ENCODE measurements at regions not wholly inside any gene's neighbourhood (a gene's known extent, or its start where the extent isn't known, plus 50 kb on each side); places are given as distances from the start of the nearest gene placed in this dataset.
"Not testable (repeated sequence)": the region's sequence is repeated elsewhere in the genome, so short reads cannot be mapped to it uniquely, and the experiment has no call there.

DNA sequence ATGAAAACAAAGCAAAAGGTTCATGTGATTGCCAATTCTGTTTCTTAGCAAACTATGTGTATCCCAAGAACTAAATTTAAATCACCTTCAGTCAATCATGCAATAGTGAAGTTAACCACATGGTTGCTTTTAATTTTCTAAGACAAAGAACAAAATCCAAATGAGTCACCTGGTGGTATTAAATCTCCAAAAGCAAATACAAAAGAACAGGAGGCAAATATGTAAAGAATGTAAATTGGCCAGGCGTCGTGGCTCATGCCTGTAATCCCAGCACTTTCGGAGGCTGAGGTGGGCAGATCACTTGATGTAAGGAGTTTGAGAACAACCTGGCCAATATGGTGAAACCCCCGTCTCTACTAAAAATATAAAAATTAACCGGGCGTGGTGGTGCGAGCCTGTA, 54.2 kb upstream of the PIK3R4 start:
- in situ Hi-C loops (cut with HindIII; ENCODE audit: low sequenced_read_pairs) = no loop called here
- no peak for DNase-seq (ENCODE audit: low spot score)

DNA sequence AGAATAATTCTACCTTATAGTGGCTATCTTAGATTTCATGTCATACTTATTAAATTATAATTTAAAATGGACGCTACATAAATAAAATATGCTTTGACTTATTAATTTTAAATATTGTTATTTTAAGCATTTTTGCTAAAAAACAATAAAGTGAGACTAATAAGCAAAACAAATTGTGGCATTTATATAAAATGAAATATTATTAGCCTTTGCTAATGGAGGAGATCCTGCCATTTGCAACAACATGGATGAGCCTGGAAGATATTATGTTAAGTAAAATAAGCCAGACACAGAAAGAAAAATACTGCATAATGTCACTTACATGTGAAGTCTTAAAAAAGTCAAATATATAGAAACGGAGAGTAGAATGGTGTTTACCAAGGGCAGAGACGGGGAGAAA, 54.8 kb upstream of the PIK3R4 start:
- in situ Hi-C loops (cut with HindIII; ENCODE audit: low sequenced_read_pairs) = no loop called here
- no peak for DNase-seq (ENCODE audit: low spot score)

DNA sequence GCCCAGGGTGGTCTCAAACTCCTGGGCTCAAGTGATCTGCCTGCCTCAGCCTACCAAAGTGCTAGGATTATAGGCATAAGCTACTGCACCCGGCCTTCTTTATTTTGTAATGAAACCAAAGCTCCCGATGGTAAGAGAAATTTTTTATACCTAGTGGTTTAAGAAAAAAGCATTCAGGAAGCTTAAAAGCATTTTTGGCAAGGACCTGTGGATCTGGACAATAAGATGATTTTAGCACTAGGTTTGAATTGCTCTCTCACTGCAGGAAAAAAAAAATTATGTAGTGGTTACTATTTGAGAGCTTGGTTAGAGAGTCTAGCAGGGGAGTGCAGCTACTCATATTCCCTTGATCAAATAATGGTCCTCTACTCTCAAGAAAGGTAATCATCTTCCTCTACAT, 64.9 kb upstream of the PIK3R4 start:
- in situ Hi-C loops (cut with HindIII; ENCODE audit: low sequenced_read_pairs) = no loop called here
- DNase-seq (ENCODE audit: low spot score) = no peak

DNA sequence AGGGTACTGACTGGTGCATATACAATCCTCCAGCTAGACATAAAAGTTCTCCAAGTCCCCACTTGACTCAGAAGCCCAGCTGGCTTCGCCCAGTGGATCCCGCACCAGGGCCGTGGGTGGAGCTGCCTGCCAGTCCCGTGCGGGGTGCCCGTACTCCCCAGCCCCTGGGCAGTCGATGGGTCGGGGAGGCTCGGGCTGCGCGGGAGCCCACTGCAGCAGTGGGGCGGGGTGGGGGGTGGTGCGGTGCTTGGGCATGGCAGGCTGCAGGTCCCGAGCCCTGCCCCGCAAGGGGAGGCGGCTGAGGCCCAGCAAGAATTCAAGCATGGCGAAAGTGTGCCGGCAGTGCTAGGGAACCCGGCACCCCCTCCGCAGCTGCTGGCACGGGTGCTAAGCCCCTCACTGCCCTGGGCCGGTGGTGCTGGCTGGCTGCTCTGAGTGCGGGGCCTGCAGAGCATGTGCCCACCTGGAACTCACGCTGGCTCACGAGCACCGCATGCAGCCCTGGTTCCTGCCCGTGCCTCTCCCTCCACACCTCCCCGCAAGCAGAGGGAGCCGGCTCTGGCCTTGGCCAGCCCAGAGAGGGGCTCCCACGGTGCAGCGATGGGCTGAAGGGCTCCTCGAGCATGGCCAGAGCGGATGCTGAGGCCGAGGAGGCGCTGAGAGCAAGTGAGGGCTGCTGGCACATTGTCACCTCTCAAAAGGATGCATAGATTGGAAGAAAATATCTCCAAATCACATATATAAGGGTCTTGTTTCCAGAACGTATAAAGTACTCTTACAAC, 68.3 kb upstream of the PIK3R4 start:
- in situ Hi-C loops (cut with HindIII; ENCODE audit: low sequenced_read_pairs) = no loop called here
- DNase-seq (ENCODE audit: low spot score) = no peak

DNA sequence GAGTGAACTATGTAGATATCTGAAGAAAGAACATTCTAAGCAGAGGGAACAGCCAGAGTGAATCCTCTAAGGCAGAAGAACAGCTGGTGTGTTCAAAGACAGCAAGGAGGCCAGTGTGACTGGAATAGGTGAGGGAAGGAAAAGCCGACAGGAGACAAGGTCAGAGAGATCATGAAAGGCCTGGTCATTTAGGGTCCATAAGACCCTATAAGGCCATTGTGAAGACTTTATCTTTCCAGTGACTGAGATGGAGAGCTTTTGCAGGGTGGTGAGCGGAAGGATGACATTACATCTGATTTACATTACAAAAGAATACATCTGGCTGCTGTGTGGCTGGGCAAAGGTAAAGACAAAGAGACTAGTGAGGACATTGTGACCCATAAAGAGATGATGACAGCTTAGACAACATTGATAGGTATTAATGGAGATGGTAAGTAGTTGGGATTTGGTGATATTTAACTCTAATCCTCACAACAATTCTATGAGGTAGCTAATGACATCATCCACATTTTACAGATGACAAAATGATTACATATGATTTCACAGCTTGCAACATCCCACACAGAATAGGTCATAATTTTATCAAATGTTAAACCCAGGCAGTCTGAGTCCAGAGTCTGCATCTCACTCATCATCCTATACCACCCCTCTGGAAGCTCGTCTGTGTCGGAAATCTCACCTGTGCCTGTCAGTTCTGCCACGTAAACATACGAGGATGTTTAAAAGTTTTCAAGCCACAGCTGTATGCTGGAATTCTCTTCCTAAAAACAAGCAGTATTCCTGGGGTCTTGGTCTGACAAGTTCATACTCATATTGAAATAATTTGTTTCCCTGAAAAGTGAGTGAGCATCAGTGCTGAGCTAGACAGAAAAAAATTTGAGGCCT, 70.2 kb upstream of the PIK3R4 start:
- in situ Hi-C loops (cut with HindIII; ENCODE audit: low sequenced_read_pairs) = no loop called here

DNA sequence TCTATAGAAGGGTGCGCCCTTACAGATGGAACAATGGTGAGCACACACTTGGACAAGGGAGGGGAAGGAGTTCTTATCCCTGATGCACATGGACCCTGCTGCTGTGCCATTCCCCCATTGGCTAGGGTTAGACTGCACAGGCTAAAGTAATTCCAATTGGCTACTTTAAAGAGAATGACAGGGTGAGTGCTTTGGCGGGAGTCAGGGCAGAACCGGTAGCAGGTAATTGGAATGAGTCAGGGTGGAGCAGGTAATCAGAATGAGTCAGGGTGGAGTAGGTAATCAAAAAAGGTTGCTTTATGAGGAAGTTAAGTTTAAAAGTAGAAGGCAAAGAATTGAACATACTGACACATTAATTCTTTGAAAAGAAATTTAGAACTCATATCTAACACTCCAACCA, 71.4 kb upstream of the PIK3R4 start:
- DNase-seq (ENCODE audit: low spot score); in situ Hi-C loops (cut with HindIII; ENCODE audit: low sequenced_read_pairs): not testable (repeated sequence)

More for the DNA sequence above, 70.2 kb upstream of the PIK3R4 start:
- no peak for DNase-seq (ENCODE audit: low spot score)

DNA sequence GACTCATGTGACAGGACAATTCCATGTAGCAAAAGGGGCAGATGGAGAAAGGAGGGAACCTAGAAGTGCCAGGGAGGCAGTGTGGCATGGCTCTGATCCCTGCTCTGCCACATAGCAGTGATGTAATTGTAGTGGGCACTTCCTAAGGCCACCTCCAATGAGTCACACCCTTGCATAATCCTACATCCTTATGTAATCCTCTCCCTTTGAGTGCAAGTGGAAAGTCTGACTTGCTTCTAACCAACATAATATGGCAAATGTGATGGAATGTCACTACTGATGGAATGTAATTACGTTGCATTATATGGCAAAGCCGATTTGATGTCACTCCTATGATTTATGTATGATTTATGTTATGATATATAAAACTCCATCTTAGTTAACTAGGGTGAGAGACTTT, 72.9 kb upstream of the ATP2C1 start:
- no peak for DNase-seq (ENCODE audit: low spot score)
- in situ Hi-C loops (cut with HindIII; ENCODE audit: low sequenced_read_pairs) = no loop called here

DNA sequence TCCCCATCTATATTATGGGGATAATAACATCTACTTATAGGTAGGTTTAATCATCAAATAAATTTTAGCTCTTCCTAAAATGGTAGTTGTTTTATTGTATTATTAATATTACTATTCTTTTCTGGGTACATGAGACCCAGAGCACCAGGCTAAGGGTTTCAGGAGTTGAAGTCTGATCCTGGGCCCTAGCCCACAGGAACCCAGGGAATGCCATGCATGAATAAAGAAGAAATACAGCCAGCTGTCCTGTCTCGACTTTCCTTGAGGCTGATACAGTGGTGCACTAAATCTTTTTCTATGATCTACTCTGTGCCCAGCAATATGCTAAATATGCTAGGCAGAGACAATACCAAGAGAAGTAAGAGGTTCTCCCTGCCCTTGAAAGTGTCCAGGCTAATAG, 72.1 kb upstream of the ATP2C1 start:
- in situ Hi-C loops (cut with HindIII; ENCODE audit: low sequenced_read_pairs) = no loop called here
- no peak for DNase-seq (ENCODE audit: low spot score)

DNA sequence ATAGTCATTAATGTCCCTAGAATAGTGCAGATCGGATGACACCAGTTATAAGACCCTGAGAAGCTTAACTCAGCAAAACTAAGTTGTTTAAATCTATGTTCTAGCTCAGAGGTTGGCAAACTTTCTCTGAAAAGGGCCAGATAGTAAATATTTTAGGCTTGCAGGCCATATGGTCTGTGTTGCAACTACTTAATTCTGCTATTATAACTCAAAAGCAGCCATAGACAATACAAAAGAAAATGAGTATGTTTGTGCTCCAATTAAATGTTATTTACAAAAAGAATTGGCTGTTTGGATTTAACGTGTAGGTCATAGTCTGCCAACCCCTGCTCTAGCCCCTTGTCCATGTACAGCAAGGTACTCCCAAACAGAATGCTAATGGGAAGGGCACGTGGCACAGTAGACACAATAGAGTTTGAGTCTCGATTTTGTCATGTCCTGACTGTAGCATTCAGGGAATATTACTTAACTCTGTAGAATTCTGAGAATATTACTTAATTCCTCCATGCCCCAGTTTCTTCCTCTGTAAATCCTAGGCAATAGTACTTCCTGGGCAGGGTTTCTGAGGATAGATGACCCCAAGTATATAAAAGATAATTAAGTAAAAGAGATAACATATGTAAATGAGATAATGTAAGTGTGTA, 70.5 kb upstream of the ATP2C1 start:
- DNase-seq (ENCODE audit: low spot score) = no peak
- in situ Hi-C loops (cut with HindIII; ENCODE audit: low sequenced_read_pairs) = no loop called here

DNA sequence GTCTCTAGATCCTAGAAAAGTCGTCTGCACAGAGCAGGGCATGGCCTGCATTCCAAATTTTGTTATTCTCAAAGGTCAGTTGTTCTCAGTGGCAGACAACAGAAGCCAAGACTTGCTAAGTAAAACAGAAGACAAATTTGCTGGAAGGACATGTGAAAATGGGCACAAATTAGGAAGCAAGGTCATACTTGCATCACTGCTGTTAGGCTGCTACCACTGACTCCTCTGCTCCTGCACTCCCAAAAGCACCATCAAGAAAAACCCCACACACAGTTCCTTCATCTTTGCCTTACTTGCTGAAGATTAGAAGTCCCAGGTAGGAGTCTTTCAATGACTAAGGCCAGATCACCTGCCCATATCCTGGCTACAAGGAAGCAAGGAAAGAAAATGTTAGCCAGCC, 69.9 kb upstream of the ATP2C1 start:
- in situ Hi-C loops (cut with HindIII; ENCODE audit: low sequenced_read_pairs) = no loop called here
- DNase-seq (ENCODE audit: low spot score) = no peak

DNA sequence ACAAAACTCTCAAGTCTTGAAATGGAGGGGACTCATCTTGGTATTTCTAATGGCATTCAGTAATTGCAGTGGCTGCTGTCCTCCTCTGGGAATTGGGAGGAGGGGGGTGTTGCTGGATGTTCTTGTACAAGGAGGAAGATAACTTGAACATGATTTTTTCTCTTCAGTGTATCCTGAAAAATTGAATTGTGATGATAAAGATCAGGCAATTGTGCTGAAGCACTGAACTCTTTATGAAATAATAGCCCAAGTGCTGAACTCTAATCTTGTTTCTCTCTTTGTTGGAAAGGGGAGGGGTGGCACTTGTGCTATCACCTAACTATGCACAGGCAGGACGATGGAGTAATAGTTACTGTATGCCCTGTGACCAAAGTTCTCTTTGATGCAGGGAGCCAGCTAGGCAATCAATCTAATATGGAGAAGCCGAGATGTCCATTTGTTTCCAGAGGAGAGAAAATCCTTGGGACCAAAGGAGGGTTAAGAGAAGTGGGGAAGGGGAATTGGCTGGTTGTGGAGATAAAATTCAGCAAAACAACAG, 68.1 kb upstream of the ATP2C1 start:
- in situ Hi-C loops (cut with HindIII; ENCODE audit: low sequenced_read_pairs) = no loop called here
- no peak for DNase-seq (ENCODE audit: low spot score)

DNA sequence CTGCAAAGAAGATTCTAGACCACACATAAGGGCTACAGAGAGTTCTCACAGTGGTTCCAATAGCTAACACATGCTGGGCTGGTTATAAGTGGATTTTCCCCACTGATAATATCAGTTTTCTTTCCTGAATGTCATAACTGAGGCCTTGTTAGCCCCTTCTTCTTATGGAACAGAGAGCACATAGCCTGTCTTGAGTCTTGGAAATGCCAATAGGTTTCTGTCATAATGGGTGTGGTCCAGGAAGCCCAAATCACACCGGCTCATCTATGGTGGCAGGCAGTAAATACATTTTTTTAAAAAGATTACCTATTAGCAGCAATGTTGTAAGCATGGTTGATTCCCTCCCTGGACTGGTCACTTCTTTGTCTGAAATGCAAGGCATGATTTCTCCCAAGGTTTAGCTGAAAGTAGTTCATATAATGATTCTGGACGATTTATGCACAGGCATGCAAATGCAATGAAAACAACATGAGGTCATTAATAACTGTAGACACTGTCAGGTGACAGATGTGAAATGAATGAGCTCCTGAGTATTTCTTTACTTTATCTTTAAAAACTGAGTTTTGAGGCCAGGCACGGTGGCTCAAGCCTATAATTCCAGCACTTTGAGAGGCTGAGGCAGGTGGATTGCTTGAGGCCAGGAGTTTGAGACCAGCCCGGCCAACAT, 67.2 kb upstream of the ATP2C1 start:
- DNase-seq (ENCODE audit: low spot score) = no peak
- in situ Hi-C loops (cut with HindIII; ENCODE audit: low sequenced_read_pairs) = no loop called here

DNA sequence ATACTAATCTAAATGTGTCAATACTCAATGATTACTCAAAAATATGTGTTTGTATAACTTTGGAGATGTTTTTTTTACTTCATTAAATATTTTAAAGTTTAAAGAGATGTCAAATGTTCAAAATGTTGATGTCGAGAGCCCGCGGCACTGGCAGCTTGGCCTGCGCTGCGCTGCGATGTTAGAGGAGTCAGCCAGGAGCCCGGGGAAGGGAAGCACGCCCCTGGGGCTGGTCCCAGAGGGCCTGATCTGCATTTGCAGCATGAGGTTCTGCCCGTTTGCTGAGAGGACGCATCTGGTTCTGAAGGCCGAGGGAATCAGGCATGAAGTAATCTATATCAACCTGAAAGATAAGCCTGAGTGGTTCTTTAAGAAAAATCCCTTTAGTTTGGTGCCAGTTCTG, 66.4 kb upstream of the ATP2C1 start:
- no peak for DNase-seq (ENCODE audit: low spot score)
- in situ Hi-C loops (cut with HindIII; ENCODE audit: low sequenced_read_pairs) = no loop called here

DNA sequence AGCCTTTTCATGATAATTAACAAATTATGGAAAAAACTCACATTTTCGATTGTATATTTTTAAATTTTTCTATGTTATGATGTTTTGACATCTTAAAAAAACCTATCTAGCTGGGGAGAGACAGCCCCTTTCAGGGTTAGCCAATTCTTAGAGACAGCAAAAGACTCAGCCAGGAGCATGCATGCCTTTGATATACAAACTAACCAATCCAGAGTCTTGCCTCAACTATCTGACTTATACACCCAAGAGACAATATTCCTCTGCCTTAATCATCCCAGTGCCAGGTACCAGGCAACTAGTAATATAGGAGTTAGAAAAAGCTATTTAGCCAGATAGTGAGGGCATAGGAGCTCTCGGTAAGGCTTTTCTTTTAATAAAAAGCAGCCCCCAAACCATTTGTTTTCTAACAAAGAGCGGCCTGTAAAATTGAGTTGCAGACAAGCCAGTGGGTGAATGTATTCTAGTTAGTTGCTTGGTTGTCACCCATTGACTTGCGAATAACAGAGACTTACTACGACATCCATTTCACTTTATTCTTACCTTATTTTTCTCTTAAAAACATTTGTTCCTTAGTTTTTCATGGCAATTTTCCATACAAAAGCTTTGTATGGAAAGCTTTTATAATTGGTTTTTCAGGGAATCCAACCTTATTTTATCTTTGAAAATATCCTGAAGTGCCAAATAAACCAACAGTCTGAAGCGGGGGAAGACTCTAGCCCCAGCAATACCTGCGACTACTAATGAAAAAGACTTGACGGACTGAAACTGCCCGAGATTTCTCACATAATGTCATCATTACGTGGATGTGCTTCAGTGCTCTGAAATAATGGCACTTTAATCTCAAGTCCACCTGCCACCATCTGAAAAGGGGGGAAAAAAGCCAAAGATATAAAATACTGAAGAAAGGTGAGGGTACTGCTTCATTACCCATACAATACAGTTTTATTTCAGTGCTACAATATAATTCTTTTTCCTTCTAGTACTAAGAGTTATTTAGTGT, 64.6 kb upstream of the ATP2C1 start:
- no peak for DNase-seq (ENCODE audit: low spot score)
- in situ Hi-C loops (cut with HindIII; ENCODE audit: low sequenced_read_pairs) = no loop called here

DNA sequence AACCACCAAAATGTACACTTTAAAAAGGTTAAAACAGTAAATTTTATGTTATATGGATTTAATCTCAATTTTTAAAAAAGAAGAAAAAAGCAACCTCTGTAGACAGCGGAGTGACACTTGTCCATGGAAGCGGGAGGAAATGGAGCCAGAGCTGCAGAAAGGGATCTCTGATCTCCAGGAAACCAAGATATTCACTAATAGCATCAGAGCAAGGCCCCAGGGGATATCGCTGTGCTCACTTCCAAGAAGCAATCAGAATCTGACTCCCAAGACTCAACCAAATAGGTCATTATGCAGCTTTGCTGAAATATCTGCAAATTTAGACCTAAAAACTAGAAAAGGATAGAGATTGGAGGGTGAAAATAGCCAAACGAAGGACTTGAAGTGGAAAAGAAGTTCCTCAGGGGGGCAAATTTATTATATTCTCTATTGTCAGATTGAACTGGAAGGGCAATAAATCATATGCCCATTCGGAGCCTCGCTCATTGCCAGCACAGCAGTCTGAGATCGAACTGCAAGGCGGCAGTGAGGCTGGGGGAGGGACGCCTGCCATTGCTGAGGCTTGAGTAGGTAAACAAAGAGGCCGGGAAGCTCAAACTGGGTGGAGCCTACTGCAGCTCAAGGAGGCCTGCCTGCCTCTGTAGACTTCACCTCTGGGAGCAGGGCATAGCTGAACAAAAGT, 62.0 kb upstream of the ATP2C1 start:
- no peak for DNase-seq (ENCODE audit: low spot score)
- in situ Hi-C loops (cut with HindIII; ENCODE audit: low sequenced_read_pairs) = no loop called here

DNA sequence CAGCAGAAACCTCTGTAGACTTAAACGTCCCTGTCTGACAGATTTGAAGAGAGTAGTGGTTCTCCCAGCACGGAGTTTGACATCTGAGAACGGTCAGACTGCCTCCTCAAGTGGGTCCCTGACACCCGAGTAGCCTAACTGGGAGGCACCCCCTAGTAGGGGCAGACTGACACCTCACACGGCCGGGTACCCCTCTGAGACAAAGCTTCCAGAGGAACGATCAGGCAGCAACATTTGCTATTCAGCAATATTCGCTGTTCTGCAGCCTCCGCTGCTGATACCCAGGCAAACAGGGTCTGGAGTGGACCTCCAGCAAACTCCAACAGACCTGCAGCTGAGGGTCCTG, 61.5 kb upstream of the ATP2C1 start:
- DNase-seq (ENCODE audit: low spot score); in situ Hi-C loops (cut with HindIII; ENCODE audit: low sequenced_read_pairs): not testable (repeated sequence)

DNA sequence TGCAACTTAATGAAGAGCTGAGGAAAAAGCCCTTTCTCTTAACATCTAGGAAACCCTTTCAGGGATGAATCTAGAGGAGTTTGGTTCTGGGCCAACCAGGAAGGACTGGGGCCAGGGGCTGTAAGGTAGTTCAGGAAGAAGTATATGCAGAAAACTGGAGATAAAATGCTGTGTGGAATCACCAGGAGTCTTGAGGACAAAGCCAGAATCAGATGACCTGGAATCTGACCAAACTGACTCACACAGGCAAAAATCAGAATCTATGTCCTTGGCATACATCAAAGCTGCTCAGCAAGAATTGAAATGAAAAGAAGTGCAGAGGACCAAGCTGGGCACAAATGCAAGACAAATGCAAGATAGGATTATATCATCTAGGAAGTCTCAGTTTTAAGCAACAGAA, 59.4 kb upstream of the ATP2C1 start:
- peak; percentile 89 for DNase-seq (ENCODE audit: low spot score)
- in situ Hi-C loops (cut with HindIII; ENCODE audit: low sequenced_read_pairs) = no loop called here

DNA sequence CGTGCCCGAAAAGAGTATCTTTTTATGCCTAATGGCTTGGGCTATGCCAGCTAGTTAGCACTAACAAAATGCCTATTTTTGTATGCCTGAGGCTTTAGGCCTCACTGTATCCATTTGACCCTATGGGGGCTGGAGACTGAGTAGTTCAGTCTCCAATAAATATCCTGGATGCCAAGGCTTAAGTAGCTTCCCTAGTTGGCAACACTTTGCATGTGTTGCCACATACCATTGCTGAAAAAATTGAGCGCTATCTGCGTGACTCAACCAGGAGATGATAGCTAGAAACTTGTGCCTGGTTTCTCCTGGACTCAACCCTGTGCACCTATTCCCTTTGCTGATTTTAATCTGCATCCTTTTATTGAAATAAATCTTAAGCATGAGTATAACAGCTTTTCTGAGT, 58.4 kb upstream of the ATP2C1 start:
- no peak for DNase-seq (ENCODE audit: low spot score)
- in situ Hi-C loops (cut with HindIII; ENCODE audit: low sequenced_read_pairs) = no loop called here

Data from G401 (cell line).